Osteoblast (primary cell): ENCODE measurements at regions not wholly inside any gene's neighbourhood (a gene's known extent, or its start where the extent isn't known, plus 50 kb on each side); places are given as distances from the start of the nearest gene placed in this dataset.

Experiments used
- DNase-seq: peaks from one replicate; pipeline ENCODE4 v3.0.0; 2011; ENCODE audit warnings: low spot score, mixed read lengths; ENCODE audit not compliant: insufficient read length; ENCODE audit errors: missing footprints
- H2AFZ ChIP-seq: 2 replicates; pipeline ENCODE4 v1.6.0; 2011; ENCODE audit warnings: mild to moderate bottlenecking, low read length
- H3K27ac ChIP-seq: 2 replicates; pipeline ENCODE4 v1.5.1; 2011; ENCODE audit warnings: mild to moderate bottlenecking, low read depth, low read length, moderate library complexity
- H3K27me3 ChIP-seq: 2 replicates; pipeline ENCODE4 v1.6.0; 2012; ENCODE audit warnings: mild to moderate bottlenecking, control low read depth, inconsistent platforms, low read length, moderate library complexity; ENCODE audit not compliant: insufficient read depth
- H3K36me3 ChIP-seq: 2 replicates; pipeline ENCODE4 v1.5.1; 2011; ENCODE audit warnings: mild to moderate bottlenecking, low read length, control low read depth, moderate library complexity; ENCODE audit not compliant: insufficient read depth
- H3K4me1 ChIP-seq: 2 replicates; pipeline ENCODE4 v1.5.1; 2011; ENCODE audit warnings: mild to moderate bottlenecking, low read length, control low read depth, moderate library complexity; ENCODE audit not compliant: insufficient read depth
- H3K4me2 ChIP-seq: 2 replicates; pipeline ENCODE4 v1.6.0; 2011; ENCODE audit warnings: mild to moderate bottlenecking, low read length; ENCODE audit not compliant: insufficient read depth
- H3K4me3 ChIP-seq: fragments of 200-600 bp; sonication (generic); 3 replicates; pipeline ENCODE4 v1.5.1; 2012; ENCODE audit warnings: mild to moderate bottlenecking, low read length, inconsistent platforms; ENCODE audit not compliant: insufficient read depth
- H3K79me2 ChIP-seq: 2 replicates; pipeline ENCODE4 v1.6.0; 2012; ENCODE audit warnings: mild to moderate bottlenecking, low read length, control low read depth, inconsistent platforms; ENCODE audit not compliant: insufficient read depth
- H3K9me3 ChIP-seq: 2 replicates; pipeline ENCODE4 v1.5.1; 2011; ENCODE audit warnings: low read depth, low read length, control low read depth
- H4K20me1 ChIP-seq: 2 replicates; pipeline ENCODE4 v1.6.0; 2012; ENCODE audit warnings: mild to moderate bottlenecking, low read length, control low read depth; ENCODE audit not compliant: insufficient read depth
- CTCF ChIP-seq: IDR thresholded peaks from 2 replicates; pipeline ENCODE4 v1.5.1; 2011; ENCODE audit warnings: mild to moderate bottlenecking, low read depth, low read length, moderate library complexity; ENCODE audit errors: extremely low read depth

GRCh38 chrX:34866646-34867045 lies 76.0 kb upstream of the FAM47B start:
- no peaks in the 10 kb centered on the region for H3K27me3 ChIP-seq
- H3K79me2 ChIP-seq = no peaks in the 10 kb centered on the region
- H2AFZ ChIP-seq = no peak overlapping the region
- no peak overlapping the region for H3K27ac ChIP-seq
- DNase-seq = no peak
- H3K36me3 ChIP-seq = no peaks in the 10 kb centered on the region
- H3K4me2 ChIP-seq = no peak overlapping the region
- no peak overlapping the region for H3K4me3 ChIP-seq
- H3K4me1 ChIP-seq = peaks cover 9% of the 10 kb centered on the region
- H3K9me3 ChIP-seq = no peaks in the 10 kb centered on the region
- H4K20me1 ChIP-seq = no peaks in the 10 kb centered on the region
- TF ChIP-seq CTCF = no peak

- H3K79me2 ChIP-seq = no peaks in the 10 kb centered on the region
- no peak for TF ChIP-seq CTCF
Observed at GRCh38 chrX:34868633-34869032, 74.0 kb upstream of the FAM47B start.

GRCh38 chrX:34873500-34874225 lies 68.9 kb upstream of the FAM47B start:
- no peak for DNase-seq
- Histone ChIP-seq H3K4me1 (peaks cover 16% of the 10 kb centered on the region), H2AFZ (no peak overlapping the region), H4K20me1 (no peaks in the 10 kb centered on the region), H3K79me2 (no peaks in the 10 kb centered on the region), H3K4me3 (no peak overlapping the region), H3K4me2 (no peak overlapping the region), H3K27ac (no peak overlapping the region), H3K9me3 (no peaks in the 10 kb centered on the region), H3K27me3 (no peaks in the 10 kb centered on the region), H3K36me3 (no peaks in the 10 kb centered on the region)
- TF ChIP-seq CTCF = no peak

More at GRCh38 chrX:34868633-34869032, 74.0 kb upstream of the FAM47B start:
- Histone ChIP-seq H3K4me2 (no peak overlapping the region), H3K9me3 (no peaks in the 10 kb centered on the region), H4K20me1 (no peaks in the 10 kb centered on the region), H3K27me3 (no peaks in the 10 kb centered on the region), H2AFZ (no peak overlapping the region), H3K27ac (no peak overlapping the region), H3K4me3 (no peak overlapping the region), H3K4me1 (peaks cover 9% of the 10 kb centered on the region), H3K36me3 (no peaks in the 10 kb centered on the region)
- DNase-seq = no peak

GRCh38 chrX:34874763-34875162 lies 67.8 kb upstream of the FAM47B start:
- peak overlapping the region; percentile 9 for H3K4me2 ChIP-seq
- no peaks in the 10 kb centered on the region for H4K20me1 ChIP-seq
- TF ChIP-seq CTCF = no peak
- H3K9me3 ChIP-seq = no peaks in the 10 kb centered on the region
- H3K4me3 ChIP-seq = no peak overlapping the region
- no peaks in the 10 kb centered on the region for H3K36me3 ChIP-seq
- no peak overlapping the region for H2AFZ ChIP-seq
- no peaks in the 10 kb centered on the region for H3K27me3 ChIP-seq
- H3K4me1 ChIP-seq = peaks cover 18% of the 10 kb centered on the region
- no peaks in the 10 kb centered on the region for H3K79me2 ChIP-seq
- DNase-seq = no peak
- H3K27ac ChIP-seq = peak overlapping the region; percentile 47
